Gastrocnemius medialis (tissue), 4 donors: ENCODE measurements at regions not wholly inside any gene's neighbourhood (a gene's known extent, or its start where the extent isn't known, plus 50 kb on each side); places are given as distances from the start of the nearest gene placed in this dataset.

Experiments used
- ATAC-seq, 2 donors: fragments of 150-250 bp; one replicate each; pipeline ENCODE4 v1.9.1; 2016
- DNase-seq, 2 donors: peaks; one replicate each; pipeline ENCODE4 v3.0.0-alpha.2; 2019
- H3K27ac ChIP-seq, 4 donors: fragments of 200-600 bp; sonication (generic); 1 replicate in 1 of 4; 2 replicates in 3 of 4; pipeline ENCODE4 v1.5.1; 2016 to 2018; ENCODE audit warnings: mild to moderate bottlenecking in 2 of 4, moderate library complexity in 1 of 4
- H3K27me3 ChIP-seq, 3 donors: fragments of 200-600 bp; sonication (generic) in 2 of 3; 1 replicate in 1 of 3; 2 replicates in 2 of 3; pipeline versions ENCODE4 v1.5.1 to v1.6.0; 2016 to 2019; ENCODE audit warnings: mild to moderate bottlenecking in 1 of 3, moderate library complexity in 1 of 3
- H3K36me3 ChIP-seq, 2 donors: fragments of 200-600 bp; sonication (generic) in 1 of 2; one replicate each; pipeline ENCODE4 v1.5.1; 2017 to 2018
- H3K4me1 ChIP-seq, 2 donors: fragments of 200-600 bp; sonication (generic) in 1 of 2; one replicate each; pipeline ENCODE4 v1.5.1; 2016 to 2017; ENCODE audit warnings: mild to moderate bottlenecking in 2 of 2
- H3K4me3 ChIP-seq, 4 donors: fragments of 200-600 bp; sonication (generic) in 3 of 4; 1 replicate in 1 of 4; 2 replicates in 3 of 4; pipeline ENCODE4 v1.5.1; 2016 to 2019; ENCODE audit warnings: mild to moderate bottlenecking in 2 of 4
- H3K9me3 ChIP-seq, 3 donors: fragments of 200-600 bp; sonication (generic) in 2 of 3; 1 replicate in 1 of 3; 2 replicates in 2 of 3; pipeline ENCODE4 v1.5.1; 2016 to 2019
- CTCF ChIP-seq, 5 experiments: fragments of 450-650 bp in 3 of 5; fragments of 200-600 bp in 2 of 5; sonication (generic) in 2 of 5; IDR thresholded peaks in 4 of 5; conservative IDR thresholded peaks in 1 of 5; 1 replicate in 4 of 5; 2 replicates in 1 of 5; pipeline ENCODE4 v1.5.1; 2016 to 2019; ENCODE audit warnings: antibody characterized with exemption in 5 of 5, mild to moderate bottlenecking in 3 of 5, moderate library complexity in 3 of 5
- POLR2A ChIP-seq, 2 donors: fragments of 450-650 bp; IDR thresholded peaks; one replicate each; pipeline ENCODE4 v1.6.1; 2017; ENCODE audit warnings: antibody characterized with exemption in 2 of 2, mild to moderate bottlenecking in 2 of 2, moderate library complexity in 2 of 2
- in situ Hi-C, 4 donors: fragments of 200-750 bp; cut with MboI; loops; one replicate each; pipeline versions ENCODE4 v1.15.0 to v1.8.0; 2017; ENCODE audit warnings: low sequenced_read_pairs in 4 of 4
- intact Hi-C: fragments of 100-400 bp; cut with DNase I; formaldehyde crosslinking; loops from one replicate; pipeline ENCODE4 v1.15.1; 2023; ENCODE audit warnings: low total_unique reads

- H3K4me3 ChIP-seq: no peak overlapping the region
- TF ChIP-seq CTCF (IDR thresholded peaks at IDR 0.05 in 4 of 5, conservative IDR thresholded peaks at IDR 0.05 in 1 of 5): no peak
- no peak for TF ChIP-seq POLR2A (IDR thresholded peaks at IDR 0.05)
- no peaks in the 10 kb centered on the region for H3K36me3 ChIP-seq
- intact Hi-C loops (no loop called here), in situ Hi-C loops (no loop called here)
- ATAC-seq (no peak), DNase-seq (no peak)
- H3K4me1 ChIP-seq: peaks cover 0 to 2% of the 10 kb centered on the region in 2 donors
- H3K27ac ChIP-seq: no peak overlapping the region
- H3K9me3 ChIP-seq: no peaks in the 10 kb centered on the region
- H3K27me3 ChIP-seq: no peaks in the 10 kb centered on the region
These were observed 196.5 kb downstream of the GADD45G start for GRCh38 chr9:89801341-89801740.

GRCh38 chr9:89801742-89802670 is 197.2 kb downstream of the GADD45G start:
- no peaks in the 10 kb centered on the region for H3K9me3 ChIP-seq
- in situ Hi-C loops (no loop called here), intact Hi-C loops (no loop called here)
- no peaks in the 10 kb centered on the region for H3K36me3 ChIP-seq
- H3K4me3 ChIP-seq: no peak overlapping the region
- ATAC-seq: peak; percentile 23 to 35
- H3K27me3 ChIP-seq: no peaks in the 10 kb centered on the region
- TF ChIP-seq CTCF (IDR thresholded peaks at IDR 0.05 in 4 of 5, conservative IDR thresholded peaks at IDR 0.05 in 1 of 5): no peak
- TF ChIP-seq POLR2A (IDR thresholded peaks at IDR 0.05): no peak
- peaks cover 0 to 2% of the 10 kb centered on the region in 2 donors for H3K4me1 ChIP-seq
- DNase-seq: peak in 1 of 2 donors; percentile 31
- no peak overlapping the region for H3K27ac ChIP-seq

- H3K4me3 ChIP-seq: no peak overlapping the region
- peak in 1 of 2 donors; percentile 28 for ATAC-seq
- TF ChIP-seq POLR2A (IDR thresholded peaks at IDR 0.05) (no peak), CTCF (IDR thresholded peaks at IDR 0.05 in 4 of 5, conservative IDR thresholded peaks at IDR 0.05 in 1 of 5) (no peak)
- intact Hi-C loops: no loop called here
- no peak overlapping the region for H3K27ac ChIP-seq
- H3K4me1 ChIP-seq: peaks cover 0 to 2% of the 10 kb centered on the region in 2 donors
- in situ Hi-C loops: no loop called here
- H3K27me3 ChIP-seq: no peaks in the 10 kb centered on the region
- DNase-seq: peak in 1 of 2 donors; percentile 50
- H3K36me3 ChIP-seq: no peaks in the 10 kb centered on the region
- H3K9me3 ChIP-seq: no peaks in the 10 kb centered on the region
These were observed 198.1 kb downstream of the GADD45G start for GRCh38 chr9:89802781-89803355.

GRCh38 chr9:89803403-89803802 is 198.6 kb downstream of the GADD45G start:
- TF ChIP-seq POLR2A (IDR thresholded peaks at IDR 0.05): no peak
- TF ChIP-seq CTCF (IDR thresholded peaks at IDR 0.05 in 4 of 5, conservative IDR thresholded peaks at IDR 0.05 in 1 of 5): no peak
- no peak overlapping the region for H3K27ac ChIP-seq
- H3K9me3 ChIP-seq: no peaks in the 10 kb centered on the region
- in situ Hi-C loops (no loop called here), intact Hi-C loops (no loop called here)
- DNase-seq (no peak), ATAC-seq (no peak)
- no peaks in the 10 kb centered on the region for H3K27me3 ChIP-seq
- no peak overlapping the region for H3K4me3 ChIP-seq
- H3K4me1 ChIP-seq: peaks cover 0 to 2% of the 10 kb centered on the region in 2 donors
- no peaks in the 10 kb centered on the region for H3K36me3 ChIP-seq
